Left ventricle myocardium inferior (tissue), 1 donor: ENCODE measurements at regions not wholly inside any gene's neighbourhood (a gene's known extent, or its start where the extent isn't known, plus 50 kb on each side); places are given as distances from the start of the nearest gene placed in this dataset.
"Not testable (repeated sequence)": the region's sequence is repeated elsewhere in the genome, so short reads cannot be mapped to it uniquely, and the experiment has no call there.

Experiments used
- DNase-seq: peaks from one replicate; pipeline ENCODE4 v3.0.0-alpha.2; 2020
- H3K27ac ChIP-seq: fragments of 200-600 bp; replicated peaks from 2 replicates; pipeline ENCODE4 v1.8.0; 2021
- H3K27me3 ChIP-seq: fragments of 200-600 bp; 2 replicates; pipeline ENCODE4 v1.8.0; 2021; ENCODE audit warnings: low read depth
- H3K36me3 ChIP-seq: fragments of 200-600 bp; 2 replicates; pipeline ENCODE4 v1.8.0; 2021
- H3K4me1 ChIP-seq: fragments of 200-600 bp; 2 replicates; pipeline ENCODE4 v1.8.0; 2021
- H3K4me3 ChIP-seq: fragments of 200-600 bp; 2 replicates; pipeline ENCODE4 v1.8.0; 2021; ENCODE audit warnings: mild to moderate bottlenecking, moderate library complexity
- H3K9me3 ChIP-seq: fragments of 200-600 bp; replicated peaks from 2 replicates; pipeline ENCODE4 v1.8.0; 2021
- intact Hi-C: fragments of 100-400 bp; cut with micrococcal nuclease; formaldehyde crosslinking; loops from one replicate; pipeline ENCODE4 v1.11.0; 2022
- TF ChIP-seq, protein P1 (sequence below): fragments of 200-600 bp; IDR thresholded peaks from 2 replicates; pipeline ENCODE4 v1.8.0; 2021; ENCODE audit warnings: antibody characterized with exemption, mild to moderate bottlenecking, borderline replicate concordance
- donor health status: DM: no; HTN: yes; CAD: no; lungs with severe emphysema.

- TF ChIP-seq, protein P1, sequence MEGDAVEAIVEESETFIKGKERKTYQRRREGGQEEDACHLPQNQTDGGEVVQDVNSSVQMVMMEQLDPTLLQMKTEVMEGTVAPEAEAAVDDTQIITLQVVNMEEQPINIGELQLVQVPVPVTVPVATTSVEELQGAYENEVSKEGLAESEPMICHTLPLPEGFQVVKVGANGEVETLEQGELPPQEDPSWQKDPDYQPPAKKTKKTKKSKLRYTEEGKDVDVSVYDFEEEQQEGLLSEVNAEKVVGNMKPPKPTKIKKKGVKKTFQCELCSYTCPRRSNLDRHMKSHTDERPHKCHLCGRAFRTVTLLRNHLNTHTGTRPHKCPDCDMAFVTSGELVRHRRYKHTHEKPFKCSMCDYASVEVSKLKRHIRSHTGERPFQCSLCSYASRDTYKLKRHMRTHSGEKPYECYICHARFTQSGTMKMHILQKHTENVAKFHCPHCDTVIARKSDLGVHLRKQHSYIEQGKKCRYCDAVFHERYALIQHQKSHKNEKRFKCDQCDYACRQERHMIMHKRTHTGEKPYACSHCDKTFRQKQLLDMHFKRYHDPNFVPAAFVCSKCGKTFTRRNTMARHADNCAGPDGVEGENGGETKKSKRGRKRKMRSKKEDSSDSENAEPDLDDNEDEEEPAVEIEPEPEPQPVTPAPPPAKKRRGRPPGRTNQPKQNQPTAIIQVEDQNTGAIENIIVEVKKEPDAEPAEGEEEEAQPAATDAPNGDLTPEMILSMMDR: no peak
- Histone ChIP-seq H3K27me3 (no peaks in the 10 kb centered on the region), H3K4me1 (no peaks in the 10 kb centered on the region), H3K9me3 (peaks cover 5% of the 10 kb centered on the region), H3K36me3 (no peaks in the 10 kb centered on the region), H3K4me3 (no peak overlapping the region), H3K27ac (no peak overlapping the region)
- intact Hi-C loops: no loop called here
- DNase-seq: no peak
These were observed 780.8 kb upstream of the ARRDC3 start for GRCh38 chr5:92163906-92164305.

DNA sequence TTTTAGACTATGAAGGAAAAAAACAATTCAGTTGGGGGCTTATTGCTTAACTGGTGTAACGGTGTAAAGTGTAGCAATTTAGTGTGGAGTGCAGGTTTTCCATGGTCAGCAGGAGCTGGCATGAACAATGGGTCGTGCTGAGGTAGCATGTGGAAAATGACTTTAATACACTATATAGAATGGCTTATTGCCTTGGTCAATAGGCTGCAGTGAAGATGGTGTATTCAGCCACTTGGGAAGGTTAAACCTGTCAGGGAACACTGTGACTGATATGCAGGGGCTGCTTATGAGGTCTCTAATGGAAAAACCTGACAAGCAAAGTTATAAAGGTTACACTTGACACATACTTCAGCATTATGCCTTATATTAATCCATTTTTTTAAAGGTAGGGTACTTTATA, 764.7 kb upstream of the ARRDC3 start:
- H3K36me3 ChIP-seq: no peaks in the 10 kb centered on the region
- H3K27me3 ChIP-seq: no peaks in the 10 kb centered on the region
- TF ChIP-seq, protein P1: no peak
- H3K4me1 ChIP-seq: no peaks in the 10 kb centered on the region
- no peak for DNase-seq
- H3K4me3 ChIP-seq: no peak overlapping the region
- intact Hi-C loops: no loop called here
- no peak overlapping the region for H3K27ac ChIP-seq
- no peaks in the 10 kb centered on the region for H3K9me3 ChIP-seq

DNA sequence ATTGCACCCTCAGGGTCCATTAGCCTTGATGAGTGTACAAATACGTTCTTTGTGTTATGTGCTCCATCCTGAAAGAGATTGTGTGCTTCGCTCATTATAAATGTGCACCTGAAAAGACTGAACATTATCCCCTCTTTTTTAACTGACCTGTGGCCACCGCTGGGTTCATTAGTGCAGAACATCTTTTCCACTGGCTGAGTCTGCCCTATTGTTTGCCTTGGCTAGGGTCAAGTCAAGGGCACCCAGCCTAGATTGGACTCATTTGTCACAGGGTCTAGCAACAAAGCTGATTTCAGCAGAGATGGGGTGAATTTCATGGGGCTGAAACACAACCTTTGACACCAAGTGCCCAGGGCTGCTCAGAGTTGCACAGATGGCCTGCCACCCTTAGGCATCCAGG, 764.1 kb upstream of the ARRDC3 start:
- DNase-seq: no peak
- no peaks in the 10 kb centered on the region for H3K36me3 ChIP-seq
- intact Hi-C loops: no loop called here
- H3K9me3 ChIP-seq: no peaks in the 10 kb centered on the region
- H3K4me1 ChIP-seq: no peaks in the 10 kb centered on the region
- TF ChIP-seq, protein P1: no peak
- no peaks in the 10 kb centered on the region for H3K27me3 ChIP-seq
- no peak overlapping the region for H3K4me3 ChIP-seq
- H3K27ac ChIP-seq: no peak overlapping the region

DNA sequence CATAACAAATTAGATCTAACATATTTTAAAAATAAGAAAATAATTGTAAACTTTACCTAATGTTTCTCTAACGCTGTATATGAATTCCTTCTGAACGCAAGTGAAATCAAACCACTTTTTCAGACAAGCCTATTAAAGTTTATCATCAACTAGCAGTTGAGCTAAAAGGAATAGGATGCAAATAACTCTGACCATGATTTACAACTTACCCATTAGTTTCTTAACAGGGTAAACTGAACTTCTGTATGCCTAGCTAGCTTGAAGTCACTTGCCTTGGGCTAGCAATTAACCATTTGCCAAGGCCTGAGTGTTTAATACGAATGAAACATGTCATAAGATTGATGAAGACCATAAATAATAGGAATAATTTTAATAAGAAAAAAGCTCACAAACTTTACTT, 762.7 kb upstream of the ARRDC3 start:
- TF ChIP-seq, protein P1: no peak
- no peaks in the 10 kb centered on the region for H3K4me1 ChIP-seq
- no peak overlapping the region for H3K4me3 ChIP-seq
- intact Hi-C loops: no loop called here
- H3K27ac ChIP-seq: no peak overlapping the region
- H3K27me3 ChIP-seq: no peaks in the 10 kb centered on the region
- DNase-seq: no peak
- H3K36me3 ChIP-seq: no peaks in the 10 kb centered on the region
- no peaks in the 10 kb centered on the region for H3K9me3 ChIP-seq

DNA sequence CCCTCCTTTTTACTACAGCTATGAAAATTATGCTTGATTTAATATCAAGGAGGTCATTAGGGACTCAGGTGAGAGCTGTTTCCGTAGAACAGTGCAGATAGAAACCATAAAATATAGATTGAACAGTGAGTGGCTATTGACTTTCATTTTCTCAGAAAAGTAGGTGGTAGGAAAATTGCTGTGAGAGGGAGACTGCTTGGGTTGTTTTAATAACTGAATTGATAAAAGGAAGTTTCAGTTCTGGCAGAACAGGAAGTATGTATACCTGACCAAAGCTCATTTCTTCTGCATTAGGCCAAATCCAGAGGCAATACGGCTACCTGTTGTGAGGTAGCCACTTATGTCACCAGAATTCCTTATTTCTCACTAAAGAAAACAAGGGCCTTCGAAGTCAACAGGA, 761.7 kb upstream of the ARRDC3 start:
- intact Hi-C loops: no loop called here
- H3K9me3 ChIP-seq: no peaks in the 10 kb centered on the region
- H3K4me3 ChIP-seq: no peak overlapping the region
- no peaks in the 10 kb centered on the region for H3K4me1 ChIP-seq
- H3K27ac ChIP-seq: no peak overlapping the region
- no peaks in the 10 kb centered on the region for H3K27me3 ChIP-seq
- TF ChIP-seq, protein P1: no peak
- H3K36me3 ChIP-seq: no peaks in the 10 kb centered on the region
- DNase-seq: no peak

- H3K4me3 ChIP-seq, H3K36me3 ChIP-seq, H3K27ac ChIP-seq, H3K27me3 ChIP-seq, DNase-seq, H3K9me3 ChIP-seq, H3K4me1 ChIP-seq, intact Hi-C loops: not testable (repeated sequence)
These were observed 749.3 kb upstream of the ARRDC3 start for GRCh38 chr5:92132294-92132908.
